Colonic mucosa (tissue), 4 donors: ENCODE measurements at regions not wholly inside any gene's neighbourhood (a gene's known extent, or its start where the extent isn't known, plus 50 kb on each side); places are given as distances from the start of the nearest gene placed in this dataset.

Source experiments
- DNase-seq: peaks from one replicate; pipeline ENCODE4 v3.0.0-alpha.2; 2020
- H3K27ac ChIP-seq: fragments of 200-600 bp; one replicate; pipeline ENCODE4 v1.8.0; 2021
- H3K27me3 ChIP-seq: fragments of 200-600 bp; one replicate; pipeline ENCODE4 v1.8.0; 2021
- H3K36me3 ChIP-seq: fragments of 200-600 bp; one replicate; pipeline ENCODE4 v1.8.0; 2021
- H3K4me1 ChIP-seq: fragments of 200-600 bp; one replicate; pipeline ENCODE4 v1.8.0; 2021; ENCODE audit warnings: mild to moderate bottlenecking
- H3K4me3 ChIP-seq: fragments of 200-600 bp; one replicate; pipeline ENCODE4 v1.8.0; 2021
- H3K9ac ChIP-seq, 2 donors: one replicate each; pipeline ENCODE4 v1.7.0; 2013; ENCODE audit warnings: control low read depth in 2 of 2, low read depth in 2 of 2, low read length in 2 of 2
- H3K9me3 ChIP-seq: fragments of 200-600 bp; one replicate; pipeline ENCODE4 v1.8.0; 2021
- CTCF ChIP-seq: fragments of 200-600 bp; IDR thresholded peaks from one replicate; pipeline ENCODE4 v1.8.0; 2022; ENCODE audit warnings: antibody characterized with exemption, mild to moderate bottlenecking
- intact Hi-C: fragments of 100-400 bp; cut with DNase I; formaldehyde crosslinking; loops from one replicate; pipeline ENCODE4 v1.14.1; 2022
- donor health status: healthy.
- donor health status: DM: no; HTN: no; CAD: no.
- donor health status: DM: no; HTN: no; CAD: no.

GRCh38 chr15:95822961-95823360, 507.5 kb upstream of the NR2F2 start:
- H3K36me3 ChIP-seq = no peaks in the 10 kb centered on the region
- H3K9ac ChIP-seq = no peak overlapping the region
- intact Hi-C loops = no loop called here
- no peaks in the 10 kb centered on the region for H3K27me3 ChIP-seq
- no peak for TF ChIP-seq CTCF
- no peaks in the 10 kb centered on the region for H3K4me1 ChIP-seq
- H3K27ac ChIP-seq = no peak overlapping the region
- H3K4me3 ChIP-seq = no peak overlapping the region
- no peak for DNase-seq
- no peaks in the 10 kb centered on the region for H3K9me3 ChIP-seq

- no peak for TF ChIP-seq CTCF
- intact Hi-C loops = no loop called here
These were observed 505.3 kb upstream of the NR2F2 start for GRCh38 chr15:95825208-95825607.

GRCh38 chr15:95825671-95826411, 504.7 kb upstream of the NR2F2 start:
- Histone ChIP-seq H3K27me3 (no peaks in the 10 kb centered on the region), H3K4me3 (no peak overlapping the region), H3K36me3 (no peaks in the 10 kb centered on the region), H3K9me3 (no peaks in the 10 kb centered on the region), H3K27ac (no peak overlapping the region), H3K9ac (no peak overlapping the region), H3K4me1 (no peaks in the 10 kb centered on the region)
- DNase-seq = no peak
- no peak for TF ChIP-seq CTCF
- intact Hi-C loops = no loop called here

More at GRCh38 chr15:95825208-95825607, 505.3 kb upstream of the NR2F2 start:
- Histone ChIP-seq H3K27me3 (no peaks in the 10 kb centered on the region), H3K27ac (no peak overlapping the region), H3K4me3 (no peak overlapping the region), H3K9me3 (no peaks in the 10 kb centered on the region), H3K9ac (no peak overlapping the region), H3K36me3 (no peaks in the 10 kb centered on the region), H3K4me1 (no peaks in the 10 kb centered on the region)
- no peak for DNase-seq

- no peaks in the 10 kb centered on the region for H3K27me3 ChIP-seq
- no peaks in the 10 kb centered on the region for H3K36me3 ChIP-seq
- no peaks in the 10 kb centered on the region for H3K9me3 ChIP-seq
- no peak for TF ChIP-seq CTCF
- DNase-seq = no peak
- H3K9ac ChIP-seq = no peak overlapping the region
- H3K4me1 ChIP-seq = no peaks in the 10 kb centered on the region
- no peak overlapping the region for H3K4me3 ChIP-seq
- no peak overlapping the region for H3K27ac ChIP-seq
- intact Hi-C loops = no loop called here
These were observed 503.9 kb upstream of the NR2F2 start for GRCh38 chr15:95826412-95827195.

GRCh38 chr15:95829062-95829461, 501.4 kb upstream of the NR2F2 start:
- no peak for TF ChIP-seq CTCF
- no peaks in the 10 kb centered on the region for H3K9me3 ChIP-seq
- H3K4me3 ChIP-seq = no peak overlapping the region
- DNase-seq = no peak
- intact Hi-C loops = no loop called here
- H3K4me1 ChIP-seq = no peaks in the 10 kb centered on the region
- H3K27me3 ChIP-seq = no peaks in the 10 kb centered on the region
- no peak overlapping the region for H3K9ac ChIP-seq
- H3K36me3 ChIP-seq = no peaks in the 10 kb centered on the region
- H3K27ac ChIP-seq = no peak overlapping the region
